HL-60/S4 (cell line): ENCODE measurements at regions not wholly inside any gene's neighbourhood (a gene's known extent, or its start where the extent isn't known, plus 50 kb on each side); places are given as distances from the start of the nearest gene placed in this dataset.

Experiments
- in situ Hi-C: fragments of 300-500 bp; cut with MboI; formaldehyde crosslinking; loops from 2 replicates; pipeline ENCODE4 v1.14.3; 2022; ENCODE audit warnings: low sequenced_read_pairs

DNA sequence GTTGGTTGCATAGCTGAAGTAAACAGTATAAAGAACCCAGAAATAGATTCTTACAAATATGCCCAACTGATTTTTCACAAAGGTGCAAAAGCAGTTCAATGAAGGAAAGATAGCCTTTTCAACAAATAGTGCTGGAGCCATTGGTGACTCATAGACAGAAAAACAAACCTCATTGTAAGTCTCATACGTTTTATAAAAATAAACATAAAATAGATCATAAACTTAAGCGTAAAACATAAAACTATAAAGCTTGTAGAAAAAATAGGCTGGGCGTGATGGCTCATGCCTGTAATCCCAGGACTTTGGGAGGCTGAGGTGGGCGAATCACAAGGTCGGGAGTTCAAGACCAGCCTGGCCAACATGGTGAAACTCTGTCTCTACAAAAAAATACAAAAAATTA lies 318.8 kb upstream of the IGFBP3 start:
- in situ Hi-C loops, result no loop called here

DNA sequence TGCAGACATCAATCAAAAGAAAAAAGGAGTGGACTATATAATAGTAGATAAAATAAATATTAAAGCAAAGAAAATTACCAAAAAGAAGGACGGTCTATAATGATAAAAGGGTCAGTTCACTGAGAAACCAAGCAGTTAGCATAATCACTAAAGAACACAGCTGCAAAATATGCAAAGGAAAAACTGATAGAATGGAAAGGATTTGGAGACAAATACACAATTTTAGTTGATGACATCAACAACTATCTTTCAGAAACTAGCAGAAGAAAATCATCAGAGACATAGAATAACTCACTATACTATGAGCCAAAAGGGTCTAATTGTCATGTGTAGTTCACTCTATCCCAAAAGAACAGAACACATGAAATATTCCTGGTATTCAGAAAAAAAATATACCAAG lies 316.4 kb upstream of the IGFBP3 start:
- in situ Hi-C loops, result no loop called here

DNA sequence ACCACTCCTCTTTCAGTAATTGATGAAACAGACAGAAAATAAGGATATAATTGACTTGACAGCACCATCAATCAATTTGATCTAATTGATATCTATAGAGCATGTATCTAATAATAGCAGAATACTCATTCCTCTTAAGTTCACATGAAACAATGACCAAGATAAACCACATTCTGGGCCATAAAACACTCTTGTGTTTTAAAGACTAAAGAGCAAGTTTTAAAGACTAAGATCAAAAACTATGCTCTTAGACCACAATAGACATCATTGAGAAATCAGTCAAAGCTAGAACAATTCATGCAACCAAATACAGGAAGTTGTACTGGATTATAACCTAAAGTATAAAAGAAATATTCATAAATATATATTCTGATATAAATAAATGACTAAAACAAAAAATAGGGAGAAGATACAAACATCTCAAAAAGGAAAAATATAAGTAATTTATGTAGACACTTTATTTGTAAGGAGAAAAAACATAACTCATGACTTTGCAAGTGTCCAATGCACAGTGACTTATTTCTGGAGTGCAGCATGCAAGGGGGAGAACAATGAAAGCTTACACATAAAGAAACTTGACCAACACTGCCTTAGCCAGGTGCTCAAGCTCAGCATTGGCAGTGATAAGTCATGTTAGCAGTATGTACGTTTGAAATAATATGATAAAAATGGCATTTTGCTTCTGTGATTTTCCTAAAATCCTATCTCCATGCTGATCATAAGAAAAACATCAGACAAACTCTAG lies 312.7 kb upstream of the IGFBP3 start:
- in situ Hi-C loops, result no loop called here

DNA sequence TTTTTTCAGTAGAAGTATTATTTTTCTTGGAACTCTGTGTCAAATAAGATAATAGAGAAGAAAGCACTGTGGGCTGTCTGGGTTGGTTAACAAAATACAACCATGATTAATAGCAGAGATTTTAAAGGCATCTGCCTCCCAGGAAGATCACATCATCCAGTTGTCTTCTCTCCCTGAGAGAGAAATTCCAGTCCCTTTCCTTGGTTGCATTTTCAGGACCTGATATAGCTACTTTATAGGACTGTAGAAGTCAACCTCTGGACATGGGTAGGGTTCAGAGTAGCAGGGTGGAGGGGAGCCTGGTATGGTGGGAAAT lies 309.9 kb upstream of the IGFBP3 start:
- in situ Hi-C loops, result no loop called here

DNA sequence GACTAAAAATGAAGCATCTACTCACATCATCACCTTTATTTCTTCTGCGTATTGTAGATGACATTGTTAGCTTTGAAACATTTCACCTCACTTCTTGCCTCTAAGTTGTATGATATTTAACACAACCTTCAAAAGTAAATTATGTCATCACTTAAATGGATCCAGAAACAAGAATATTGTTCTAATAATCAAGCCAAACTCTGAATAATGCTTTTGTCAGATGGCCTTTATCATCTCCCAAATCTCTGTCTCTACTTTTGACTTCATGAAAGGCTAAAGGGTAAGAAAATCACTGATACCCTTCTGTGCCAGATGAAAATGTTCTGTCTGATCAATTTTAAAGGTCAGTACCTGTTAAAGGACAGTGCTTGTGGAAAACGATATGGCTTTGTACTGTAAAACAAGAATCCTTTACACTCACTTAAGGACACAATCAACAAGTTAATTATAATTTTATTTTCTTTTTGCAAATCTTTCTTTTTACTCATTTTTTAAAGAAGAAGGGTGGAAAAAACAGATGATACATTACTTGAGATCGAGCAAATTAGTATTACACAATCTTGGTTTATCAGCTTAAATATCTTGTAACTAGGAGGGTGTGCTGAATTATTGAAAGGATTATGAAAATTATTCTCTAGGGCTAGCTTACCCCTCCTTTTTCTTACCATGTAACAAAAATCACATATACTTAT lies 309.4 kb upstream of the IGFBP3 start:
- in situ Hi-C loops, result no loop called here

DNA sequence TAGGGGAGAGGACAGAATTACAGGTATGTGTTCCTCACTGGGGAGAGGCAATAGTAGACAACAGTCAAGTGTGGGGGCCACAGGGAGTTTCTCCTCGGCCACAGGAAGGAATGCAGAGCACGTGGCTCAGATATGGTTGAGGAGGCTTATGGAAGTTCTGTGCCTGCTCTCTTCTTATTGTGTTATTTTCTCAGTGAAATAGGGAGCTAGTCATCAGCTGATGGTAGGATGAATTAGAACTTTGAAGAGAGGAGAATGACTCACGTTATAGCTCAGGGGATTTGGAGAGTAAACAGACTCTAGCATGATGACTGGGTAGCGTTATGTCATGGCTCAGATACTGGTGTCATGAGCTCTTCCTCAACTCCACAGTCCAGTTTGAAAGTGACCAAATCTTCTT lies 308.3 kb upstream of the IGFBP3 start:
- in situ Hi-C loops, result no loop called here

DNA sequence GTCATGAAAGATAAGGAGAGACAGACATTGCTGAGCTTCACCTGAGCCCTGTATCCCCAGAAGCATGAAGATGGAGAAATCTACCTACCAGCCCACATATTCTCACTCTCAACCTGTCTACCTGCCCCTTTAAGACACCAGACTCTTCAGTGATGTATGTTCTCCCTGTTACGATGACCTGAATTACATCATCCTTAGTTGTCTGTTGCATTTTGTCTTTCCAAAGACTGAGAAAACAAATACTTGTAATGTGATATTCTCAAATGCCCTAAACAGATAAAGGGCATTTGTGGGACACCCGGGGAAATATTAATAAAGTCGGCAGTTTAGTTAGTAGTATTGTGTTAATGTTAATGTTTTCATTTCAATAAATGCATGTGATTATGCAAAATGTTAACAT lies 305.8 kb upstream of the IGFBP3 start:
- in situ Hi-C loops, result no loop called here

DNA sequence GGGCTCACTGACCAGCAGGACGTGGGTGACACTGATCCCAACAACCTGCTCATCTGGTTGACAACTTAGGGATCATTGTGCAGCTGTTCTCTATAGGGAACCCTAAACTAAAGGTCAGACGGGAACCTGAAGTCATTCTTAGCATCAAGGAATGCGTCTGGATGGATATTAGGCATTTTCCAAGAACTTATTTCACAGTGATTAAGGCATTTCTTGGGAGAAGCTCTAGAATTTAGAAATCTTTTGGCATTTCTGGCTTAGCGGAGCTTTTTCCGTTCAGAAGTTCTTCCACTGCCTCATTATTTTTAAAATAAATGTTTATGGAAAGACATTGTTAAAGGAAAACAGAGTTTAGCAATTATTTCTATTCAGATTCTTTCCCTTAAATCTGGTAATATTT lies 303.3 kb upstream of the IGFBP3 start:
- in situ Hi-C loops, result no loop called here

DNA sequence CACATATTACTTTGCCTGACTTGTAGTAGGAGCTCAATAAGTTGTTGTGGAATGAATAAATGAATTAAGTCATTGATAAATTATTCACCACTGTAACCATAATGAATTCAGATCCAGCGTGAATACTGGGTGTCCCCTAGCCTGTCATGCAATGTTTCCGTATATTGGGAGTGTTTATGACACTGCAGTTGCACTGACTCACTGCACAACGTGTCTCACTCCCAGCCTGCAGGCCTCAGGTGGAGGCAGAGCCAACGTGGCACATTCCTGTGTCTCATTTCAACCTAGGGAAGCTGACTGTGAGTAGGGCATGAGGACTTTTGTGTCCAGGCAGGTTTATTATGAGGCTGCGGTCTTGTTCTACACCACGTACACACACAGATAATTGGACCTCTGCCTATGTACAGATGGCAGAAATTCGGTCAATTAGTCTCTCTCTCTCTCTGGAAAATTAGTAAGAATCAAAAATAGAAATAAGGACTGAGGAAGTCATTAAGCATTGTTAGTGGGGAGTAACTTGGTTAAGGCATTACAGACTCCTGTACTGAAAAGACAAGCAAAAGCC lies 299.1 kb upstream of the IGFBP3 start:
- in situ Hi-C loops, result no loop called here

DNA sequence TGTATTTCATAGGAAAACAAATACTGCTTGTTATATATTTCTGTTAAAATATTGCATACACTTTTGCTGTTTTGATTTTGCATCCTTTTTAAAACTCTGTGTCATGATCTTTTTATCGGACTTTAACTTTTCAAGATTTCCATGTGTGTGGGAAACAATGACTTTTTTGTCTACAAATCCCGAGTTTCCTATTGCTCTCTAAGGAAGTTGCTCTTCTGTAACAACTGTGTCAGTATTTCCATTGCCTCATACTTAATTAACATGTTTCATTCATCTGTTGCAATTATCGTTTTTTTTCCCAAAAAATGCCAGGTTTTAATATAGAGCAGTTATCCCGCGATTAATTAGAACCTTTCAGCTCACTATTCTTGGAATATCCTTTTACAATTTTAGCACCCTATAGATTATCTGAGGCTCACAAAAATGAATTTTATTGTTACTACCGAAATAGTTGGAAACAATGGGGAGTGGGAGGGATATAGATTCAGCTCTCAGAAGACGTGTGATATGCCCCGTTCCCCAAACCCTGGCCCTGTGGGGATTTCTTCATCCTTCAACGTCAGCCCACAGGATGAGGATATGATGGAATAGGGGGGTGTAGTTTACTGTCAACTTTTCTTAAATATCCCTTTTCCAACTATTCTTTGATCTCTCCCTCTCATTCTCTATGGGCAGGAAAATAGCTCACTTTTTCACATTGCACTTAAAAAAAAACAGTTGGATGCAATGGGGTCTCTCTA lies 297.6 kb upstream of the IGFBP3 start:
- in situ Hi-C loops, result no loop called here

DNA sequence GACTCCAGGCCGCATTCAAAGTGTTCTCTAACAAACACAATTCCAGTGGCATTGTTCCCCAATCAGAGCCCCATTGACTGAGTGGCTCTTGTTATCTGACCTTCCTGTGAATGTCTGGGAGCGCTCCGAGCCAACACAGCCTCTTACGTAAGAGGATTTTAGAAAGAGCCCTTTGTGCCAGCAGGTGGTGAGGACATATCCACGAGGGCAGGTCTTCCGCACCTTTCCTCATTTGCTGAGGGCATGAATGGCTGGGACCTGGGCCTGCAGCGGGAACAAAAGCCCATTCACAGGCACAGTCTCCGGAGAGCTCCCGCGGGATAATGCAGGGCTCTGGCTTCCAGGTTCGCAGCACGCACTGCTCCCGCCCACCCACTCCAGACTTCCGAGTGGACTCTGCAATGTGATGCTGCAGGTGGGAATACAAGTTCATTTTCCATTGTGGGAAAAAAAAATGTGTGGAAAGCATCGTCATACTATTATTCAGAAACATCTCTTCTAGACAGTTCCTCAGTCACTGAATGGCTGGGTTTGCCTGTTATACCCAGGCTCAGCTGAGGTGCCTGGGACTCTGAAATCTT lies 295.0 kb upstream of the IGFBP3 start:
- in situ Hi-C loops, result no loop called here

DNA sequence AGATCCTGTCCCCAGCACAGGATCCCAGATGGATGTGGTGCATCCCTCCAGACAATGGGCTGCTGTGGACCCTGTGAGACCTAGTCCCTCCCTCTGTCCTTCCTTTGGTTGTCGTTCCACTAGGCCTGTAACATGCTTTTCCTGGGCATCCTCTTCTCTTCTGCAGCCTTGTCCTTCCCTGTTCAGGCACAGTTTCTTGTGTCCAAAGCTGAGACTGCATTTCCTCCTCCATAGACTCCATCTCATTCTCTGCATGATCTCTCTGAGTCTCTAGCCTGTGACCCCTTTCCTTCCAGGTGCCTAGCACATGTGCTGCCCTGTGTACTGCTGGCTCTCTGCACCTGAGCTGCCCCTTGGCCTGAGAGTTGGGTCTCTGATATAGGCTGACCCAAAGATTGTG lies 293.5 kb upstream of the IGFBP3 start:
- in situ Hi-C loops, result no loop called here

DNA sequence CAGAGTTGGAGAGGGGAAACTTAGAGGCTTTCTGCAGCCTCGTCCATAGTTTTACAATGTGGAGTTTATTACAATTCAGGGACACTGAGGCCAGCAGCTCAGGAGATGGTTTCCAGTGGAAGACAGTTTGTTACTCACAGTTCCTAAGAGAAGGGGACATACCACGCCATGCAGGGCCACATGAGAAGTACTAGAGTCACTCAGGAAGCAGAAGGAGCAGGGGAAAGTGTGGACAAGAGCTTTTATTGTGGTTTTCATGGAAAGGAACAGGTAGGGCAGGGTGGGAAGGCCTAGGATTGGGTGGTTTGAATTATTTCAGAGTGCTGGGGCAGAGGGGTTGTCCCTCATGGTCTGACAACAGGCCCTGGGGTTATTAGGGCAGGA lies 292.1 kb upstream of the IGFBP3 start:
- in situ Hi-C loops, result no loop called here

DNA sequence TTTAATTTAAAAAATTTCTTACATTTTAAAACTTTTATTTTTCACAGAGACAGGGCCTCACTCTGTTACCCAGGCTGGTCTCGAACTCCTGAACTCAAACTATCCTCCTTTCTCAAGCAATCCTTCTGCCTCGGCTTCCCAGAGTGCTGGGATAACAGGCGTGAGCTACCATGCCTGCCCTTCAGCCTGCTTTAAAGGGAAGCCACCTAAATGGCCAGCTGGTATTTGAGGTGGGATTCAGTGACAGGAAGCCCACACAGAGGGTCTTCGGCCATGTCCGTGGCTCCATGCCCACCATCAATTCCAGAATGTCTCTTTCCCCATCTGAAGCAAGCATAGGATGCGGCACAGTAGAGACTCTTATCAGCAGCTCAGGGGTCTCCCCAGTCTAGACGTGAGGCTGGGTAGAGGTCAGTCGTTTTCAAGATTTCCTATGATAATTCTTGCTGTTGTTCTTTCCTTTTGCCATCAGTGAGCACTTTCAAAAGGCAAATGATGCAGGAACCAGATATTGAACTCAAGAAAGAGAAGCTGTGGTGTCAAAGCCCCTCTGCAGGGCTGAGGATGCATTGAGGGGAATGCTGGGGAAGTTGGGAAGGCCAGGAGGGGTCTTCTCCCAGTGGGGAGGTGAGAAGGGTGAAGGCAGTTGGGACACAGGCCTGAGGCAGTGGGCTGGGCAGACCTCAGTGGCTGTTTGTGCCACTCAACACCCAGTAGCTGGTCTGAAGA lies 291.5 kb upstream of the IGFBP3 start:
- in situ Hi-C loops, result no loop called here

DNA sequence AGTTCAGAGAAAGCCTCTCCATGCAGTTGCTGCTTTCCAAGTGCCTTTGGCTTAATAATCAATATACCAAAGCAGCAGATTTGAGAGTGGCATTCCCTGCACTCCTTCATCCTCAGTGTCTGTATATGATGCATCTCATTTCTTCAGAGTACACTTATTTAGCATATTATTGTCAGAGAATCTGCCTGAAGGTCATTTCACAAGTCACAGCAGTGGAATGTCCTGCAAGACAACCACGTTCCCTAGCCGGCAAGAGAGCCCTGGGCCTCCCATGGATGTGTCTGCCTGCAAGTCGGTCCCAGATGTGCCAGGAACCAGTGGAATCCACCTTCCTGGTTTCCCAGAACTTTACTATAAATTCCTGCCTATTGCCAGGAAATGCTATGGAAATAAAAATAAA lies 289.4 kb upstream of the IGFBP3 start:
- in situ Hi-C loops, result no loop called here

DNA sequence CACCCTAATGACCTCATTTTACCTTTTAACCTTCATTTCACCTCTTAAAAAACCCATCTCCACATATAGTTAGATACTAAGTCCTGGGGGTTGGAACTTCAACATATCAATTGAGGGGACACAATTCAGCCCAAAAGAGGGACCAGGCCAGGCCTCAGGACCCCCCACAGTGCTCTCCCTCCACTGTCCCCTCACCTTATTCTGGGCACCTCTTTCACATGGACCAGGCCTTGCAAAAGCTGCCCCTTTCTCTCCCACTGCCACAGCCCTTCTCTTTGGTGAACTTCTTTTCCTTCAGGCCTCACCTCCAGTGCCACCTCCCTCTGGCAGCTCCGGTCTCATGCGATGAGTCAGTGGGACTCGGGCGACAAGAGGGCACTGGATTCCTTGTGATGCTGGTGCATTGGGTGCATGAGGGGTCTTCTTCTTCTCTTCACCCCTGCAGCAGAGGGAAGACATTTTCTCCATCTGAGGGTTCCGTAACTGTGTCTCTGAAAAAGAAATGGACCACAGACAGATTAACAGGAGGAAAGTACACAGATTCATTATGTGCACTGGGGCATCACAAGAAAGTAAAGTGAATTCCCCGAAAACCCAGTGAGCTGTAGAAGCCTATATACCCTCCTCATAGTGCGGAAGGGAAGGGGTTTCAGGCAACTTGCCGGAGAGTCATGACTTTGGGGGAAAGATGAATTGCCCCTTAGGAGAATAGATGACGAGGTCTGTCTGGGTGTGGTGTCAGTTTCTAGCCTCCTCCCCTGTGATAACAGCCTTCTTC lies 288.7 kb upstream of the IGFBP3 start:
- in situ Hi-C loops, result no loop called here

DNA sequence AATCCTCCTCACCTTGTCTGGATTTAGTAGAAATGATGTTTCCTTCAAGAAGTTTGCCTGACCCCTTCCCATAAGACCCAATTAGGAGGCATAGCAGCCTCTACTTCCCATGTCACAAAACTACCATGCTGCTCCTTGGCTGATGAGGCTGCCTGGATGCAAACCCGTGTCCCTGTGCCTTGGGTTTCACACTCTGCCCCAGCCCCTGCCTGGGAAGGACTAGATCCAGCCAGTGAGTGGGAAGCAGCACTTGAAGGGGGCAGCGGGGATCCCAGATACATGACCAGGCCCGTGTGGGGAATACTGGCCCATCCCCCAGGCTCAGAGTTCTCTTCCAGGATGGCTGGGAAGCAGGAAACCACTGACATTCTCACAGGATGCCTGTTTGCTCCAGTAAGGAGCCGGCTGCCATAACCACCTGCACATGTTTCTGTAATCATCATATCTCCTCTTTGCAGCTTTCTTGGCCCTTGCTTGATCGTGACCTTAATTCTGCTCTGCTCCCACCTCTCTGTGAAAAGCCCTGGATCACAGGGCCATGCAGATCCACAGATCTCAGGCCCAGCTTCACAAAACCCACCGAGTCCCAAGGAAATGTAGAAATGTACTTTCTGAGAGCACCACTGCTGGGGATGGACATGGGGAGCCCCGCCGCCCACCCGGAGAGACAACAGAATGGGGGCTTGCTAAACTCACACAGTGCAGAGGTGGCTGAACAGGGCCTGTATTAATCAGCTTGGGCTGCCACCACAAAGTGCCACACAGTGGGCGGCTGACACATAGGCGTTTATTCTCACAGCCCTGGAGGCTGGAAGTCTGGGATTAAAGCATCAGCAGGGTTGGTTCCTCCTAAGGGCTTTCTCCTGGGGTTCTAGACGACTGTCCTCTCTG lies 287.8 kb upstream of the IGFBP3 start:
- in situ Hi-C loops, result no loop called here

DNA sequence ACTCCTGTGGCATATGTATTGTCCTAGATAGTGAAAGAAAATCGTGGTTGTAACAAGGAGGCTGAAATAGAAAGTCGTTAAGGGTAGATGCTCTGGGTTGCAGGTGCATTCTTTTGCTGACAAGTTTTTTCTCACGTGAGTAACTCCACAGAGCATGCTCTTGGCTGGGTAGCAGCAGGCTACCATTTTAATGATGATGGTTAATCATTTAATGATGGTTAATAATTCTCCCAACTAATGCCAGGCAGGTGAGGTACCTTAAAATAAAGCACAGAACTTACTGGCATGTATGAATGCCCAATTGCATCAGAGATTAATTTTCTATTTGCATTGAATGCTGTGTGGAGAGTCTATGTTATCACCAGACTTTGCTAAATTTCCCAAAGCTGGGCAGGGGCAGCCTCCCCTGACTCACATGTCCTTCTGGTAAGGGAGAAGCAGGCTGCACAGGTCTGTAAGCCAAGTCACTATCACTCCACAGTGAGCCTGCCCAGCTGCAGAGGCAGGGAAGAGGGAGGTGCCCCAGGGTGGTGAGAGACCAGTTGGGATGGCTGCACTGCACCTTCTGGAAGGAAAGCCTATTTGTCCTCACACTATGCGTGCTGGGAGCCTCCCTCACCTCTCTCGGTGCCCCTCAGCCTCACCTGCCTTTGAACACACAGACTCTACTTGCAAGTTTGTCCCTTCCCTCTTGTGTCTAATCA lies 287.0 kb upstream of the IGFBP3 start:
- in situ Hi-C loops, result no loop called here
